ENCODE measurements at regions not wholly inside any gene's neighbourhood (a gene's known extent, or its start where the extent isn't known, plus 50 kb on each side); places are given as distances from the start of the nearest gene placed in this dataset.
"Not testable (repeated sequence)": the region's sequence is repeated elsewhere in the genome, so short reads cannot be mapped to it uniquely, and the experiment has no call there.

GRCh38 chr6:119942078-119942752 is 592.7 kb upstream of the MAN1A1 start:
- DNase-seq = no peak

GRCh38 chr6:119938752-119939151 is 589.2 kb upstream of the MAN1A1 start:
- no peak for DNase-seq

GRCh38 chr6:119934816-119935215 is 585.3 kb upstream of the MAN1A1 start:
- no peak for DNase-seq

- no peak for DNase-seq
These were observed 579.6 kb upstream of the MAN1A1 start for GRCh38 chr6:119929121-119929520.

- DNase-seq = not testable (repeated sequence)
These were observed 575.3 kb upstream of the MAN1A1 start for GRCh38 chr6:119924888-119925287.

GRCh38 chr6:119922814-119923213 is 573.3 kb upstream of the MAN1A1 start:
- no peak for DNase-seq

- no peak for DNase-seq
These were observed 572.0 kb upstream of the MAN1A1 start for GRCh38 chr6:119921491-119922010.

GRCh38 chr6:119917186-119917585 is 567.6 kb upstream of the MAN1A1 start:
- no peak for DNase-seq

- no peak for DNase-seq
These were observed 566.4 kb upstream of the MAN1A1 start for GRCh38 chr6:119915971-119916370.

- no peak for DNase-seq
These were observed 558.6 kb upstream of the MAN1A1 start for GRCh38 chr6:119908157-119908556.

GRCh38 chr6:119902681-119903080 is 553.1 kb upstream of the MAN1A1 start:
- no peak for DNase-seq

GRCh38 chr6:119896806-119897205 is 547.2 kb upstream of the MAN1A1 start:
- no peak for DNase-seq

- DNase-seq = no peak
These were observed 546.1 kb upstream of the MAN1A1 start for GRCh38 chr6:119895626-119896025.

- DNase-seq = no peak
These were observed 545.2 kb upstream of the MAN1A1 start for GRCh38 chr6:119894811-119895210.

GRCh38 chr6:119891644-119892043 is 542.1 kb upstream of the MAN1A1 start:
- DNase-seq = no peak

- DNase-seq = no peak
These were observed 541.6 kb upstream of the MAN1A1 start for GRCh38 chr6:119891206-119891605.

- DNase-seq = no peak
These were observed 540.9 kb upstream of the MAN1A1 start for GRCh38 chr6:119890470-119890869.

- no peak for DNase-seq
These were observed 538.1 kb upstream of the MAN1A1 start for GRCh38 chr6:119887666-119888065.

GRCh38 chr6:119881416-119881815 is 531.9 kb upstream of the MAN1A1 start:
- no peak for DNase-seq

GRCh38 chr6:119880840-119881239 is 531.3 kb upstream of the MAN1A1 start:
- no peak for DNase-seq

GRCh38 chr6:119879731-119880130 is 530.2 kb upstream of the MAN1A1 start:
- DNase-seq = no peak

GRCh38 chr6:119874381-119874780 is 524.8 kb upstream of the MAN1A1 start:
- DNase-seq = no peak

- no peak for DNase-seq
These were observed 523.5 kb upstream of the MAN1A1 start for GRCh38 chr6:119873107-119873506.

- no peak for DNase-seq
These were observed 522.0 kb upstream of the MAN1A1 start for GRCh38 chr6:119871520-119871919.

Measured in bone marrow (tissue), 2 donors.